T-cell (primary cell): ENCODE measurements at regions not wholly inside any gene's neighbourhood (a gene's known extent, or its start where the extent isn't known, plus 50 kb on each side); places are given as distances from the start of the nearest gene placed in this dataset.
A peak's percentile ranks its signal among the peaks of the same experiment; 100 is the strongest.

ENCODE experiments used
- ATAC-seq, 4 experiments: fragments of 200-7000 bp in 3 of 4; fragments of 150-1000 bp in 1 of 4; cut with Tn5 transposase; replicated peaks in 1 of 4; 1 replicate in 3 of 4; 2 replicates in 1 of 4; pipeline ENCODE4 v1.10.0; 2021; ENCODE audit warnings: moderate library complexity in 3 of 4, mild to moderate bottlenecking in 2 of 4, moderate number of reproducible peaks in 1 of 4
- CTCF ChIA-PET, 2 donors: fragments of 300-600 bp; sonication (Branson Sonifier 250); formaldehyde crosslinking; loops; one replicate each; lab custom pipeline; 2022; ENCODE audit warnings: antibody characterized with exemption in 2 of 2; lab: Charles Lee
- POLR2A ChIA-PET, 2 donors: fragments of 300-600 bp; sonication (Branson Sonifier 250); formaldehyde crosslinking; loops; one replicate each; lab custom pipeline; 2022; ENCODE audit warnings: antibody characterized with exemption in 2 of 2; lab: Charles Lee
- DNase-seq, 35 experiments: peaks; one replicate each; pipeline versions ENCODE4 v3.0.0 to v3.0.0-alpha.2; 2013 to 2023
- H3K27ac ChIP-seq: one replicate; pipeline ENCODE4 v1.5.1; 2013; ENCODE audit warnings: low read length
- H3K27me3 ChIP-seq, 2 experiments: replicated peaks in 1 of 2; 1 replicate in 1 of 2; 2 replicates in 1 of 2; pipeline versions ENCODE4 v1.6.1 to v1.7.0; 2013; ENCODE audit warnings: low read length in 1 of 2, mixed read lengths in 1 of 2; ENCODE audit not compliant: control insufficient read depth in 2 of 2, insufficient read depth in 2 of 2; ENCODE audit errors: extremely low read depth in 1 of 2
- H3K36me3 ChIP-seq, 2 donors: 1 replicate in 1 of 2; 2 replicates in 1 of 2; pipeline versions ENCODE4 v1.6.1 to v1.7.0; 2013; ENCODE audit warnings: low read length in 1 of 2; ENCODE audit not compliant: control insufficient read depth in 2 of 2, insufficient read depth in 1 of 2; ENCODE audit errors: extremely low read depth in 1 of 2
- H3K4me1 ChIP-seq, 2 experiments: 1 replicate in 1 of 2; 2 replicates in 1 of 2; pipeline versions ENCODE4 v1.6.1 to v1.7.0; 2013; ENCODE audit warnings: low read length in 2 of 2, mixed read lengths in 1 of 2; ENCODE audit not compliant: insufficient read depth in 2 of 2, control insufficient read depth in 1 of 2; ENCODE audit errors: extremely low read depth in 1 of 2
- H3K4me3 ChIP-seq, 2 donors: 1 replicate in 1 of 2; 2 replicates in 1 of 2; pipeline versions ENCODE4 v1.5.1 to v1.7.0; 2013; ENCODE audit warnings: mild to moderate bottlenecking in 2 of 2, low read length in 1 of 2, moderate library complexity in 1 of 2; ENCODE audit not compliant: control insufficient read depth in 1 of 2; ENCODE audit errors: extremely low read depth in 1 of 2
- H3K9me3 ChIP-seq: 2 replicates; pipeline ENCODE4 v1.7.0; 2013
- H3K27ac Mint-ChIP-seq, 2 donors: one replicate each; pipeline ENCODE4 v1.8.0; 2020 to 2021; ENCODE audit warnings: mild to moderate bottlenecking in 2 of 2, mixed read lengths in 2 of 2
- H3K27me3 Mint-ChIP-seq, 2 donors: one replicate each; pipeline ENCODE4 v1.8.0; 2021 to 2022; ENCODE audit warnings: mixed read lengths in 2 of 2
- H3K36me3 Mint-ChIP-seq: one replicate; pipeline ENCODE4 v1.8.0; 2021; ENCODE audit warnings: mixed read lengths
- H3K4me1 Mint-ChIP-seq, 3 donors: one replicate each; pipeline ENCODE4 v1.8.0; 2020 to 2022; ENCODE audit warnings: mixed read lengths in 3 of 3, mild to moderate bottlenecking in 1 of 3
- H3K4me3 Mint-ChIP-seq, 3 donors: one replicate each; pipeline ENCODE4 v1.8.0; 2020 to 2022; ENCODE audit warnings: mild to moderate bottlenecking in 3 of 3, mixed read lengths in 3 of 3, moderate library complexity in 3 of 3
- H3K9me3 Mint-ChIP-seq, 3 donors: one replicate each; pipeline ENCODE4 v1.8.0; 2020 to 2022; ENCODE audit warnings: mixed read lengths in 3 of 3
- WGBS: methylation state at CpG from one replicate; pipeline ENCODE4 v1.1.5; 2013; ENCODE audit warnings: missing lambda C conversion rate; ENCODE audit not compliant: insufficient coverage; 5-methylcytosine and 5-hydroxymethylcytosine counted together

DNA sequence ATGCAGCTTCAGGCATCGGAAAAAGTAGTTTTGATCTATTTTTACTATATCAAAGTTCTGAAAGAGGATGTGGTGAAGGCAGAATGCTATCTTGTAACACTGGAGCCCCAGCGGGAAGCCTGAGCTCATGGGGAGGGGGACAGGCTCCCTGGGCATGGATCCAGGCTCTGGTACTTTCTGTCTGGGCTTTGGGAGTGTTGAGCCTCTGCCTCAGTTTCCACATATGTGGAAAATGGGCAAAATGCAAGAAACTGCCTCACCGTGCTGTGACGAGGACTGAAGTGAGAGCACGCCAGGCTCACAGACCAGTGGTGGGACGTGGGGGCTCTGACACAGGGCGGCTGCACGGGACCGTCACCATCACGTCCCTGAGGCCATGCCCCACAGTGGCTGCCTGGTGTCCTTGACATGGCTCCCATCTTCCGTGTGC lies 182.9 kb upstream of the SHH start:
- no peaks in the 10 kb centered on the region for H3K36me3 Mint-ChIP-seq
- ATAC-seq: peak in 3 of 4 experiments; percentile 29 to 61 (median 39)
- peaks cover 0 to 29% of the 10 kb centered on the region in 2 donors for H3K27me3 Mint-ChIP-seq
- Histone ChIP-seq H3K4me3 (peak overlapping the region in 1 of 2 donors; percentile 60), H3K27ac (no peak overlapping the region), H3K4me1 (peaks cover 47 to 66% of the 10 kb centered on the region in 2 experiments), H3K36me3 (no peaks in the 10 kb centered on the region), H3K27me3 (peaks cover 0 to 52% of the 10 kb centered on the region in 2 experiments), H3K9me3 (no peaks in the 10 kb centered on the region)
- H3K4me1 Mint-ChIP-seq: peaks cover 41 to 68% (median 47%) of the 10 kb centered on the region in 3 donors
- ChIA-PET POLR2A (no interaction called here), CTCF (no interaction called here)
- H3K27ac Mint-ChIP-seq: no peak overlapping the region
- no peaks in the 10 kb centered on the region for H3K9me3 Mint-ChIP-seq
- peak overlapping the region in 2 of 3 donors; percentile 13 to 81 for H3K4me3 Mint-ChIP-seq
- WGBS: 40% methylated on average over 8 of the region's 11 CpGs
- DNase-seq: peak in 3 of 35 experiments; percentile 11 to 21 (median 13)

DNA sequence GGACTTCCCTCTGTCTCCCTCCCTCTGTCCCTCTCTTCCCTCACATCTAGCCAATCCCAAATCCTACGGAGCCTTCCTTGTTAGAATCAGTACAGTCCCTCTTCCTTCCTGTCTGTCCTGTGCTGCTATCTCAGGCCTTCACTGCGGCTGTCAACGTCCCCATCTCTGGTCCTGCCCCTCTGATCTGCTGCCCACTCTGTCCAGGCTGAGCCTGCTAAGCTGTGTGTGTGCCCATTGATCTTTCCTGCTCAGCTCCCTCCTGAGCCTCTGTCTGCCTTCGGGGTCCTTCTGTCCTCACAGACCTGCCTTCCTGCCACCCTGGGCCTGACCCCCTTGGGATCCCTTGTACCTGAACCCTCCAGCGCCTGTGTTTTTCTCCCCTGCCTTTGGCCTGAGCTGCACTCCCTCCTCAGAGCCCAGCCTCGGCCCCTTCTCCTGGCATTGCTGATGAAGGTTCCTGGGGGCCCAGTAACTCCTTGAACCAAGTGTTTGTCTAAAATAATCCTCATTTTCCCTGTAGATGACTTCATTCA lies 182.1 kb upstream of the SHH start:
- DNase-seq (no peak), ATAC-seq (no peak)
- H3K36me3 ChIP-seq: no peaks in the 10 kb centered on the region
- peaks cover 41 to 68% (median 47%) of the 10 kb centered on the region in 3 donors for H3K4me1 Mint-ChIP-seq
- no peak overlapping the region for H3K27ac Mint-ChIP-seq
- CTCF ChIA-PET: no interaction called here
- no peak overlapping the region for H3K27ac ChIP-seq
- no peaks in the 10 kb centered on the region for H3K36me3 Mint-ChIP-seq
- peak overlapping the region in 1 of 3 donors; percentile 81 for H3K4me3 Mint-ChIP-seq
- H3K4me3 ChIP-seq: no peak overlapping the region
- H3K27me3 ChIP-seq: peaks cover 0 to 44% of the 10 kb centered on the region in 2 experiments
- no peaks in the 10 kb centered on the region for H3K9me3 ChIP-seq
- peaks cover 0 to 27% of the 10 kb centered on the region in 2 donors for H3K27me3 Mint-ChIP-seq
- peaks cover 47 to 68% of the 10 kb centered on the region in 2 experiments for H3K4me1 ChIP-seq
- H3K9me3 Mint-ChIP-seq: peaks cover 0 to 4% (median 3%) of the 10 kb centered on the region in 3 donors
- POLR2A ChIA-PET: no interaction called here
- 71% methylated on average over 6 of the region's 6 CpGs for WGBS

DNA sequence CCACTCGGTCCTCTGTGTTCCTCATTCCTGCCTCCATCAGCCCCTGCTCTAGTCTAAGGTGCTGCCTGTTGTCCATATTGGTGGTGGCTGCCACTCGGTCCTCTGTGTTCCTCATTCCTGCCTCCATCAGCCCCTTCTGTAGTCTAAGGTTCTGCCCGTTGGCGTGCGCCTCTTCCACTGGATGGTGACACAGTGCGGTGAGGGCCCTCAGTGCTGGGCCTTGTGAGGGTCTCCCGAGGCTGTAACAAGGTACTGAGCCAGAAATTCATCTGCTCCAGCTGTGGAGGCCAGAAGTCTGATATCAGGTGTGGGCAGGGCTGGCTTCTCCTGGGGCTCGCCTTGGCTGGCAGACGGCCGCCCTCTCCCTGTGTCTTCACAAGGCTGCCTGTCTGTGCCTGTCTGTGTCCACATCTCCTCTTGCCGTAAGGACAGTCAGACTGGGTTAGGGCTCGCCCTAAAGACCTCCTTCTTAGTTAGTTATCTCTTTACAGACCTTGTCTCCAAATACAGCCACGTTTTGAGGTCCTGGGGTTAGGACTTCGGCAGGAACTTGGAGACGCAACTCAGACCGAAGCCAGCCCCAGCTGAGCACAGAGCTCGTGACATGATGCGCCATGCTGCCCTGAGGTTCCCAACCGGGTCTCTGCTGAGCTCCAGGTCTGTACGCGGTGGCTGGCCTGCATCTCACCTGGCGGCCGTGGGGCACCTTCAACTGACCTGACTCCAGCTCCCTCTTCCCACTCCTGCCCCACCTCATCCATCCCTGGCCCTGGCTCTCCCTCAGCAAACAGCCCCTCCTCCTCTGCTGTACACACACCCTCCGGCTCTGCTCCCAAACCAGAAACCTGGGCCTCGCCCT lies 181.4 kb upstream of the SHH start:
- no peak overlapping the region for H3K27ac Mint-ChIP-seq
- H3K9me3 Mint-ChIP-seq: peaks cover 0 to 5% (median 3%) of the 10 kb centered on the region in 3 donors
- Histone ChIP-seq H3K4me1 (peaks cover 47 to 65% of the 10 kb centered on the region in 2 experiments), H3K4me3 (no peak overlapping the region), H3K36me3 (no peaks in the 10 kb centered on the region), H3K27me3 (peaks cover 0 to 37% of the 10 kb centered on the region in 2 experiments), H3K9me3 (no peaks in the 10 kb centered on the region), H3K27ac (no peak overlapping the region)
- peaks cover 41 to 70% (median 49%) of the 10 kb centered on the region in 3 donors for H3K4me1 Mint-ChIP-seq
- DNase-seq: no peak
- no peak for ATAC-seq
- H3K4me3 Mint-ChIP-seq: peak overlapping the region in 1 of 3 donors; percentile 81
- peaks cover 0 to 27% of the 10 kb centered on the region in 2 donors for H3K27me3 Mint-ChIP-seq
- ChIA-PET CTCF (no interaction called here), POLR2A (no interaction called here)
- no peaks in the 10 kb centered on the region for H3K36me3 Mint-ChIP-seq
- 89% methylated on average over 24 of the region's 25 CpGs for WGBS

DNA sequence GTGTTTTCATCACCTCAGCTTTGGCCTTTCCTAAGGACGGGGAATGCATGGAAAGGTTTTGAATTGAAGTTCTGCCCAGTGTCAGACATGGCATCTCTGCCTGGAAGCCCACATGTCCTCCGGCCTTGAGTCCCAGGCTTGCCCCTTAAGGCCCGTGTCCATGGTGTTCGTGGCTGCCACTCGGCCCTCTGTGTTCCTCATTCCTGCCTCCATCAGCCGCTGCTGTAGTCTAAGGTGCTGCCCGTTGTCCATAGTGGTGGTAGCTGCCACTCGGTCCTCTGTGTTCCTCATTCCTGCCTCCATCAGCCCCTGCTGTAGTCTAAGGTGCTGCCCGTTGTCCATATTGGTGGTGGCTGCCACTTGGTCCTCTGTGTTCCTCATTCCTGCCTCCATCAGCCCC lies 180.7 kb upstream of the SHH start:
- ATAC-seq (no peak), DNase-seq (no peak)
- H3K36me3 Mint-ChIP-seq: no peaks in the 10 kb centered on the region
- Histone ChIP-seq H3K4me3 (no peak overlapping the region), H3K4me1 (peaks cover 44 to 65% of the 10 kb centered on the region in 2 experiments), H3K9me3 (no peaks in the 10 kb centered on the region), H3K36me3 (no peaks in the 10 kb centered on the region), H3K27me3 (peaks cover 0 to 36% of the 10 kb centered on the region in 2 experiments), H3K27ac (no peak overlapping the region)
- ChIA-PET POLR2A (no interaction called here), CTCF (no interaction called here)
- H3K9me3 Mint-ChIP-seq: peaks cover 0 to 5% (median 3%) of the 10 kb centered on the region in 3 donors
- H3K27ac Mint-ChIP-seq: no peak overlapping the region
- 88% methylated on average over 4 of the region's 9 CpGs for WGBS
- H3K4me1 Mint-ChIP-seq: peaks cover 36 to 72% (median 49%) of the 10 kb centered on the region in 3 donors
- peaks cover 0 to 23% of the 10 kb centered on the region in 2 donors for H3K27me3 Mint-ChIP-seq
- no peak overlapping the region for H3K4me3 Mint-ChIP-seq

DNA sequence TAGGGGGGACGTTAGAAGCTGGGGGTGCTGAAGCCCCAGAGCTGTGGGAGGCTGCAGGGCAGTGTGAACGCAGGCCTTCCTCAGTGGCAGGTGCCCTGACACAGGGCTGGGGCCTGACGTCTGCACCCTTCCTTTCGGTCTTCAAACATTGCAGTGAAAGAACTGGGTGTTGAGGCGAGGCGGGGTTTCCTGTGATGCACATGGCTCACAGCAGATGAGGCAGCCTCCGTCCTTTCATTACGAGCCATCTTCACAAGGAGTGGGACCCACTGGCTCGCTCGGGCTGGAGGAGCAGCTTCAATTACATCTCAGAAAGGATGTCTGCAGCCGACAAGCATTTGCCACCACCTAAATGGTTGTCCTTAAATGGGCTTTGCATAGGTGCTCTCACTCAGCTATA lies 180.3 kb upstream of the SHH start:
- no peak overlapping the region for H3K4me3 Mint-ChIP-seq
- peaks cover 40 to 62% of the 10 kb centered on the region in 2 experiments for H3K4me1 ChIP-seq
- WGBS: 36% methylated on average over 8 of the region's 11 CpGs

DNA sequence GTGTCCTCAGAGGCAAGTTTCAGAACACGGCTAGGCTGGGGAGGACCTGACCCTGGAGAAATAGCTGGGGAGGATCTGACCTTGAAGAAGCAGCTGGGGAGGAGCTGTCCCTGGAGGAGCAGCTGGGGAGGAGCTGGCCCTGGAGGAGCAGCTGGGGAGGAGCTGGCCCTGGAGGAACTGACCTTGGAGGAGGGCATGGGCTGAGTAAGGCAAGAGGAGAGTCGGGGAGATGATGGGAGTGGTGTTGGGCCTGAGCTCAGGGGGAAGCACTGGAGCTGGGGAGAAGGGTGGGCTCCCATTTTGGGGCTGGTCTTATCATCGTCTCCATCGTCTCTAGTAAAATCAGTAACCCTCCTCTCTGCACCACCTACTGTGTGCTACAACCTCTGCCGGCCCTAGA lies 179.8 kb upstream of the SHH start:
- Histone ChIP-seq H3K4me3 (no peak overlapping the region), H3K4me1 (peaks cover 36 to 59% of the 10 kb centered on the region in 2 experiments), H3K27me3 (peaks cover 0 to 35% of the 10 kb centered on the region in 2 experiments), H3K9me3 (no peaks in the 10 kb centered on the region), H3K27ac (no peak overlapping the region), H3K36me3 (no peaks in the 10 kb centered on the region)
- H3K27ac Mint-ChIP-seq: no peak overlapping the region
- H3K36me3 Mint-ChIP-seq: no peaks in the 10 kb centered on the region
- POLR2A ChIA-PET: no interaction called here
- peaks cover 0 to 5% (median 3%) of the 10 kb centered on the region in 3 donors for H3K9me3 Mint-ChIP-seq
- WGBS: 80% methylated on average over 1 of the region's 5 CpGs
- ATAC-seq: no peak
- DNase-seq: no peak
- CTCF ChIA-PET: no interaction called here
- peaks cover 27 to 69% (median 43%) of the 10 kb centered on the region in 3 donors for H3K4me1 Mint-ChIP-seq
- H3K27me3 Mint-ChIP-seq: peaks cover 0 to 18% of the 10 kb centered on the region in 2 donors
- H3K4me3 Mint-ChIP-seq: no peak overlapping the region

More for the DNA sequence above, 180.3 kb upstream of the SHH start:
- no peak overlapping the region for H3K27ac ChIP-seq
- H3K27ac Mint-ChIP-seq: no peak overlapping the region
- H3K36me3 Mint-ChIP-seq: no peaks in the 10 kb centered on the region
- H3K4me3 ChIP-seq: no peak overlapping the region
- ChIA-PET POLR2A (no interaction called here), CTCF (no interaction called here)
- peaks cover 0 to 5% (median 3%) of the 10 kb centered on the region in 3 donors for H3K9me3 Mint-ChIP-seq
- H3K27me3 ChIP-seq: peaks cover 0 to 36% of the 10 kb centered on the region in 2 experiments
- peak in 11 of 35 experiments; percentile 3 to 27 (median 17) for DNase-seq
- ATAC-seq: peak; percentile 21 to 82 (median 51)
- H3K27me3 Mint-ChIP-seq: peaks cover 0 to 21% of the 10 kb centered on the region in 2 donors
- H3K9me3 ChIP-seq: no peaks in the 10 kb centered on the region
- H3K4me1 Mint-ChIP-seq: peaks cover 32 to 72% (median 47%) of the 10 kb centered on the region in 3 donors
- no peaks in the 10 kb centered on the region for H3K36me3 ChIP-seq
